HS-27A (cell line): ENCODE measurements at regions not wholly inside any gene's neighbourhood (a gene's known extent, or its start where the extent isn't known, plus 50 kb on each side); places are given as distances from the start of the nearest gene placed in this dataset.
"Not testable (repeated sequence)": the region's sequence is repeated elsewhere in the genome, so short reads cannot be mapped to it uniquely, and the experiment has no call there.

Source experiments
- DNase-seq: peaks from one replicate; pipeline ENCODE4 v3.0.0-alpha.2; 2012; ENCODE audit warnings: low read depth, missing footprints

- DNase-seq: no peak
Observed at GRCh38 chr5:115751176-115751575, 65.3 kb downstream of the CDO1 start.

DNA sequence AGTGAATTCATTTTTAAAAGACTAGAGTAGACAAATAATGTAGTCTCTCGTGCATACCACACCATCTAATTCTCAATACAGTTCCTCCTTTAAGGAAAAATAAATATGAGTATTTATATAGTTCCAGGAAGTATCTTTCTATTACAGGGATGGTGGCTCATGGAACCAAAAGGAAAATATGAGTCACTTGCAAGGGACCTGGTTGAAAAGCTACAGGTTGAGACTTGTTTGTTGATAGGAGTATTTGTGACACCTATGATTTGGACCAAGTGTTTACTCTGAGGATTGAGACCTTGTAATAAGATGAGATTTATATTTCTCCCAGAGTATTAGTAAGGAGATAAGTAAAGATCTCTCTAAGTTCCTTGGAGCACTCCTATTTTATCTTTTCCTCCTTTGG is 67.4 kb downstream of the CDO1 start:
- DNase-seq: no peak

DNA sequence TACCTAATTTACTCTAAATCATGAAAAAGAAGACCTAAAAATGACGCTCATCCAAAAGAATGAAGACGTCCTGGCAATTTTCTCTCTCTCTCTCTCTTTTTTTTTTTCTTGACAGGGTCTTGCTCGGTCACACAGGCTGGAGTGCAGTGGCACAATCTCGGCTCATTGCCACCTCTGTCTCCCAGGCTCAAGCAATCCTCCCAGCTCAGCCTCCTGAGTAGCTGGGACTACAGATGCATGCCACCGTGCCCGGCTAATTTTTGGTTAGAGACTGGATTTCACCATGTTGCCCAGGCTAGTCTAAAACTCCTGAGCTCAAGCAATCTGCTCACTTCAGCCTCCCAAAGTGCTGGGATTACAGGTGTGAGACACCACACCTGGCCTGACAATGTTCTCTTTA is 77.2 kb downstream of the CDO1 start:
- not testable (repeated sequence) for DNase-seq

DNA sequence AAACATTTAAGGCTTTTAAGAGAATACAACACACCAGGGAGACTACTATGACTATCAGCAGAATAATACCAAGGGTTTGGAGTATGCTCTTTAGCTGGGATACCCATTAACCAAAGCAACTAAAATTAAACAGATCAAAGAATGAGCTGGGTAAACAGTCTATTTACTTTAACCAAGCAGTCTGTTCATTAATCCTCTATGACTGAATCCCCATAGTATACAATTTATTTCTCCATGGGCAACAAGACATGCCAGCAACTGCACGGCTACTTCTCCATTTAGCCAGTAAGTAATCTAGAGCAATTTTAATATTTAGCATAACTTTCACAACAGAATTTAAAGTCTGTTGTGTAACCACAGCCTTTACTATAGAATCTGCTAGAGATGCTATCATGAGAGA is 77.6 kb downstream of the CDO1 start:
- DNase-seq: no peak

GRCh38 chr5:115737452-115737851 is 79.0 kb downstream of the CDO1 start:
- DNase-seq: no peak

DNA sequence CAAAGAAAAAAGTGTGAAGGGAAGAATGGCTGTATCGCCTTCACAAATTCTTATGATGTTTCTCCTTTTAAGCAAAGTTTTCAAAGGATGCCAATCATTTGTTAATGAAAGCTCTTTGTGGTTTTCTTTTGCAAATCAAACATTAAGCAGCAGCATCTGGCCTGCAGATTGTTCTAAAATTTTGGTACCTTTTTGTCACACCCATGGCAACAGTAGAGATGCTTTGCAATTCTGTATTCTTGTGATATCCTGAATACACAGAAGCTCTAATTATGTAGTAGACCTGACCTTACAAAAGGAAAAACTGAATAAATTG is 79.8 kb downstream of the CDO1 start:
- no peak for DNase-seq

DNA sequence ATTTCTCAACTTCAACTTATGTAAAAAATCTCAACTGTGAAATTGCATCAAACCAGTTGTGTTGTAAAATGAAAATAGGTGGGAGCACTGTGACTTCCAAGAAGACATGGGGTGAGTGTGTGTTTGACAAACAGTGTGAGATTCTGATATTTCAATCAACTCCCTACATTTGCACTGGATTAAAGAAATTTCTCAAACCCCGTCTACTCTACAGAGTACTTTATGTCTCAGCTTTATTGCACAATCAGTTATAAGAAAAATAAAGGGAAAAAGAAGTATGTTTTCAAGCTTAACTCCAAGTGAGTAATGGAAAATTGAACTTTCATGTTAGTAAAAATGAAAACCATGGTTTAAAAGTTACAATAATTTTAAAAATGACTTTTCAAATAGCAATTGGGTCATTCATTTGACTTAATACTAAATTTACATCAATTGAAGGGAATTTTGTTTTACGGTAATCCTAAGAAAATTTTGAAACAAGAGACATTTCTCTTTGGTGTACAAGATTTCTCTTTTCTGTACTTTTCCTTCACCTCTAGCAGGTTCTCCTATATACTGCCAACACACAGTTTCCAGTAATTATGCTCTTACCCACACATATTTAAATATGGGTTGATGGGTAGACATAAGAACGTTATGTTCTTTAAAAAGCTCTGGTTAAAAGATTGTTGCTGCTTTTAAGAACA is 80.3 kb downstream of the CDO1 start:
- DNase-seq: no peak

DNA sequence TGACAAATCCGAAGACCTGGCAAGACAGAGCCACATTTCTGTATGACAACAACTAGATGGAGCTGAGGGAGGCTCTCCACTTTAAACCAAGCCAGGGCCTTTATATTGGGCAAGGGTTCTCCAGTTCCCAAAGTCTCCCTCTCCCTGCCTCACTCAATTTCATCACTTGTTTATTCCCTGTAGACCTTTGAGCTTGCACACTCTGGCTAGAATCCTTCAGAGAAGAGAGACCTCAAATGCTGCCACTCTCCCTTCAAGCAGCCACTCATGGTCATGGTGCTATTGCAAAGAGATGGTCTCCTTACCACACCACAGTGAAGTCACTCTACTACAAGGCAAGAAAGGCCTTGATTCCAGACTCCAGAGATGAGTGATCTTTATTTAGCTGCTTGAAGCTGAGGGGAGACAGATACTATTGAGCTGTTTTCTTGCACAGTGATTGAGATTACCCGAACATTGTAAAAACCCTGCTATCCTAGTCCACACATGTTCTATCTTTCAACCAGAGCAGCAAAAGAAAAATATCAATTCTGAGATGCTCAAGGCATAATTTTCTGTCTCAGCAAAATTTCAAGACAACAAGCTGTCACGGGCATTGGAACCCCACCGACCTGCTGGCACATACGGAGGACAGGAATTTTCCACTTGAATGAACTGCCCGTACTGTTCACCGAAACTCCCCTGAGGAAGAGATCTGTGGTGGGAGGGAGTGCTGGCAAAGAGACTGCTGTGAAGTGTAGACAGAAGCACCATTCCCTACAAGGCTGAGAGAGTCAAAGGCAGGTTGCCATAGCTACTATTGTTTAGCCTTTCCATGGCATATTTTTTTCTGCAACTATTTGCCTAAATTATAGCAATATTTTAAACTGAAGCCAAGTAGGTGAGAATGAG is 81.1 kb downstream of the CDO1 start:
- DNase-seq: no peak

DNA sequence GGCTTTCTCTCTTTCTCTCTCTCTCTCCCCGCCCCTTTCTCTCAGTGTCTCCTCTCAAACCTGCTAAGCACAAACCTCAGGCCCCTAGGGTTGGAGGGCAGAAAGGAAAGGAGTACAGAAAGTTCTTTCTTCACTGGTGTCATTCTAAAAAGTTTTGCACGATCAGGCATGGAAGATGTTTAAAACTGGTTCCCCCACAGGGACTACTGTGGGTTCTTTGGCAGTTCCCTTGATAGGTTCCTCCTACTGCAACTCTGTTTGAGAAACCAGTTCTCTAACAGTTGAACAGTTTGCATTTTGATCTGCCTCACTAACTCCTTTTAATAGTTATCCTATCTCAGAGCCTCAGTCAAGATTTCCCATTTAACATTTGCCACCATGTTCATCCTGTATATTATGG is 82.9 kb downstream of the CDO1 start:
- DNase-seq: no peak

GRCh38 chr5:115732026-115732425 is 84.4 kb downstream of the CDO1 start:
- DNase-seq: no peak

GRCh38 chr5:115725522-115725921 is 90.9 kb downstream of the CDO1 start:
- DNase-seq: no peak

GRCh38 chr5:115723220-115723619 is 93.2 kb downstream of the CDO1 start:
- no peak for DNase-seq

DNA sequence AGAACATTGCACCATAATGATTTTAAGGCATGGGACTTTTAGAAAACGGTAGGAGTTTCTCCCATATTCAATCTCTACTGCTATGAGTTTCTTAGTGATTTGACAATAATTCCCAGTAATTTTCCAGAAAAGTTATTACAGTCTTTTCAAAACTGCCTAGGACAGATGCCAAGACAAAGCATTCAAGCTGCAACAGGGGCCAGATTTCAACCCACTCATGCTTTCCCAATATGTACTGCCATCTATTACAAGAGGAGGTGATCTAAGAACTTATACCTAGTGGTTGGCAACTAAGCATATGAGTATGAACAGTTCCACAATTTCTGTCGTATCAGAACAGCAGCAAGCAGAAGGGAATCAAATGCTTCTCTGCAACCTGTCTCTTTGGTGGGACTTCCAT is 95.1 kb upstream of the TMED7 start:
- no peak for DNase-seq

- no peak for DNase-seq
Observed at GRCh38 chr5:115718927-115719326, 93.1 kb upstream of the TMED7 start.

DNA sequence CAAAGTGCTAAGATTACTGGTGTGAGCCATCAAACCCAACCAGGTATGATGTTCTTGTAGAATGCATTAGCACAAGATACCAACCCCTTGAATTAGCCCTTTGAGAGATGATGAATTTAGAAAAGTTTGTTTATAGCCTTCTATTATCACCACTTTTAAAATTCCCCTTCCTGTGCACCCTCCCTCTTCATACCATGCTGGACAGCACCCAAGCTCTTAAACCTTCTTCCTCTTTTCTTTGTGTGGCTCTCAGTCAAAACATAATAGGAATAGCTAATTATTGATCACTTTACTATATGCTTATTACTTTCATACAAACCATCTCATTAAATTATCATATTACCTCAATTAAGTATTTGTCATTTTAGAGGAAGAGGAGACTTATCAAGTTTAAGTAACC is 87.6 kb upstream of the TMED7 start:
- no peak for DNase-seq

DNA sequence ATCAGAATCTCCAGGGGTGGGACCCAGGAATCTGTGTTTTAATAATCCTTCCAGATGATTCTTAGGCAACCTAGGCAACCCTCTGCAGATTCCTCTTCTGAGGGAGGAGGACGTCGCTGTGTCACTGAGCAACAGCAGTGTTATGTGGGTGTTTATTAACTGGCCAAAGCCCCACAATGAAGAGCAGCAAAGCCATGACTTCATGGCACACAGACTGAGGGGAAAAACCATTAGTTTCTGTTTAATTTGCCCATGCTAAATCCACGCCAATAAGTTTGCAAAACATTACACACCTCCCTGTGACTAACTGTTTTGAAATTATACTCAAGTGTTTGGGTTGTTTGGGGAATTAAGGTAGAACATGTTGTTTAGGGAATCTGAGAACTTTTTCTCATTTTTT is 83.7 kb upstream of the TMED7 start:
- no peak for DNase-seq

- DNase-seq: no peak
Observed at GRCh38 chr5:115708819-115709477, 83.1 kb upstream of the TMED7 start.

GRCh38 chr5:115703514-115703913 is 77.7 kb upstream of the TMED7 start:
- no peak for DNase-seq

DNA sequence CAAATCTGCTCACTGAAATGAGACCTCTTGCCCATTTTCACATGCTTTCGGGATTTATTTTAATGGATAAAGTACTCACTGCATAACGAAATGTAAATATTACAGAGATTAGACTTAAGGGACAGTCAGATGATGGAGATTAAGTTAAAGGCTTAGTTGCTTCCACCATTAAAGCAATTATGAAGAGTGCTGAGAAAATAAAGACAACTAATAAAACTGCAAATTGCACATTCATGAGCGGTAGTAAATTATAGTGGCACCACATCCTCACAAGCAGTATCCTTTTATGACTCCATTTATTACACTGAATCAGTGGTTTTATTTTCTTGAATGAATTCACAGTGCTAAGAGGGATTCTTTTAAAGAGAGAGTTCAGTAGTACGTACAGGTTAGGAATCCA is 76.2 kb upstream of the TMED7 start:
- no peak for DNase-seq

- no peak for DNase-seq
Observed at GRCh38 chr5:115699967-115700366, 74.1 kb upstream of the TMED7 start.

DNA sequence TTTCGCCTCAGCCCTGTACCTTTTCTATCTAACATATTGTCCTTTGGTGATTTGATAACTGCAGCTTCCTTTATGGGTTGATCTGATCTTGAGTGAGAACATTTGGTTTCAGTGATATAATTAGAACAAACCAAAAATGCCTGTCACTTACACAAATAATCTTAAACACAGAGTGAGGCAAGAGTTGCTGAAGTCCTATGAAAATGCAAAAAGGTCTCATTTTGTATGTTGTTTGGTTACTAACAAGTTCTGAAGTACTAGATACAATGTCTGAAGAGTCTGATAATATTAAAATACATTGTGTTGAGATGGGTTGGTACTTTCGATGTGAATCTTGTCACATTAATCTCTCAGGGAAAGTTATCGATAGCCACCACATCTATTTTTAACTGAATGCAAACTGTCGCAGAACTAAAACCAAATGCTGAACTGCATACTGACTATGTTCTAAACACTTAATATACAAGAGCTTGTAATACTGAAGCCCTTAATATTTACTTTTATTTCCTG is 70.4 kb upstream of the TMED7 start:
- no peak for DNase-seq

DNA sequence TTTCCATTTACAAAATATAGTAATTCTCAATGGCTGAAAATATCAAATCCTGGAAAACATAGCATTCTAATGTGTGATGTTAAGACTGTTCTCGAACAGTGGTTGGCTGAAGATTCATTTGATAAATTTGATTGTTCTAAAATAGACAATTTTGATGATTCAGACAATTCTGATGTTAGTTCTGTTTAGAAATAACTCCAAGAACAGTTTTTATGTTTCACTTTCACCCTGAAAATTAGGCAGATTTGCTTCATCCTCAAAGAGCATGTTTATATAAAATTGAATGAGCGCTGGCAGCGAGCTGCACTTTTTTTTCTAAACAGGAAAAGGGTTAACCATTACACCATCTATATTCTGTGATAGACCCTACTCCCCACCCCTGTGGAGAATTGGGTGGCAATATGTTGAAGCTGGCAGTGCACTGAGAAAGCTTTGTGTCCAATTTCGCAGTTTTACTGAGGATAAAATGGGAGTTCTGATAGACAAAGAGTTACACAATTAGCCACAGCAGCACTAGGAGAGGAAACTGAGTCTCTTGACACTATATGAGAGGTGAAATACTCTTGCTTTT is 69.6 kb upstream of the TMED7 start:
- no peak for DNase-seq

DNA sequence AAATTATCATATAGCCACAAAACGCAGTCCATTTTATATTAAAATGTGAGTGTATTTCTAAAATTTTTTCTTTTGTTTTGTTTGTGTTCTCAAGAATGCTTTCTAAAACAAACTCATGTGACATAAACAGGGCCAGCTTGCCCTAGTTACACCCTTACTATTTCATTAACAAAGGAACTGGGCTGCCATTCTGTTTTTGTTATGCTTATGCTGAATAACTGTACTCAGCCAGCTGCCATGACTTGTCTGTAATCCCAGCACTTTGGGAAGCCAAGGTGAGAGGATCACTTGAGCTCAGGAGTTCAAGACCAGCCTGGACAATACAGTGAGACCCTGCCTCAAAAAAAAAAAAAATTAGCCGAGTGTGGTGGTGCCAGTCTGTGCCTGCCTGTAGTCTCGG is 66.0 kb upstream of the TMED7 start:
- not testable (repeated sequence) for DNase-seq
